Fibroblast of mammary gland (primary cell): ENCODE measurements at regions not wholly inside any gene's neighbourhood (a gene's known extent, or its start where the extent isn't known, plus 50 kb on each side); places are given as distances from the start of the nearest gene placed in this dataset.

Experiments
- DNase-seq: peaks from one replicate; pipeline ENCODE4 v3.0.0-alpha.2; 2010; ENCODE audit warnings: low read depth
- H3K4me3 ChIP-seq: 2 replicates; pipeline ENCODE4 v1.5.1; 2011; ENCODE audit warnings: low read depth, mild to moderate bottlenecking, low read length, moderate library complexity; ENCODE audit not compliant: control insufficient read depth
- CTCF ChIP-seq: conservative IDR thresholded peaks from 2 replicates; pipeline ENCODE4 v1.5.1; 2011; ENCODE audit warnings: low read depth, low read length, inconsistent platforms; ENCODE audit not compliant: control insufficient read depth, insufficient read depth

GRCh38 chr10:130774871-130775270, 536.6 kb downstream of the TCERG1L start:
- DNase-seq: no peak
- H3K4me3 ChIP-seq: no peak overlapping the region
- no peak for TF ChIP-seq CTCF

GRCh38 chr10:130775311-130775710, 536.2 kb downstream of the TCERG1L start:
- DNase-seq: no peak
- H3K4me3 ChIP-seq: no peak overlapping the region
- no peak for TF ChIP-seq CTCF

- H3K4me3 ChIP-seq: no peak overlapping the region
- TF ChIP-seq CTCF: no peak
- DNase-seq: no peak
Observed at GRCh38 chr10:130776724-130777123, 534.8 kb downstream of the TCERG1L start.

- no peak overlapping the region for H3K4me3 ChIP-seq
- no peak for TF ChIP-seq CTCF
- no peak for DNase-seq
Observed at GRCh38 chr10:130777507-130778165, 533.9 kb downstream of the TCERG1L start.

GRCh38 chr10:130778166-130778545, 533.4 kb downstream of the TCERG1L start:
- DNase-seq: no peak
- H3K4me3 ChIP-seq: no peak overlapping the region
- TF ChIP-seq CTCF: no peak

- no peak overlapping the region for H3K4me3 ChIP-seq
- no peak for DNase-seq
- no peak for TF ChIP-seq CTCF
Observed at GRCh38 chr10:130780763-130781162, 530.8 kb downstream of the TCERG1L start.

GRCh38 chr10:130781206-130781605, 530.3 kb downstream of the TCERG1L start:
- TF ChIP-seq CTCF: no peak
- DNase-seq: no peak
- no peak overlapping the region for H3K4me3 ChIP-seq
